IMR-90 (cell line): ENCODE measurements at regions not wholly inside any gene's neighbourhood (a gene's known extent, or its start where the extent isn't known, plus 50 kb on each side); places are given as distances from the start of the nearest gene placed in this dataset.

Source experiments
- ATAC-seq: fragments of 200-7000 bp; cut with Tn5 transposase; 2 replicates; pipeline ENCODE4 v1.9.1; 2020; ENCODE audit warnings: low read depth, mild to moderate bottlenecking, moderate library complexity
- BruUV-seq: library from RNA; stranded (reverse); fragments of 400-500 nt; replicated peaks from 2 replicates; lab custom pipeline; 2021; lab: Mats Ljungman, UMichigan
- CTCF ChIA-PET: fragments of 300-600 bp; formaldehyde crosslinking; extraction: SDS; loops from one replicate; lab custom pipeline; 2021; ENCODE audit warnings: antibody characterized with exemption; lab: Yijun Ruan, JAX
- POLR2A ChIA-PET: fragments of 300-600 bp; sonication (Branson Sonifier 250); formaldehyde crosslinking; loops from one replicate; lab custom pipeline; 2022; ENCODE audit warnings: antibody characterized with exemption; ENCODE audit not compliant: unreplicated experiment; lab: Charles Lee
- DNase-seq: peaks from one replicate; pipeline ENCODE4 v3.0.0; 2013
- H2AFZ ChIP-seq: replicated peaks from 2 replicates; pipeline ENCODE3; 2013; ENCODE audit warnings: low read length, mild to moderate bottlenecking; ENCODE audit not compliant: poor library complexity
- H2AK5ac ChIP-seq: 2 replicates; pipeline ENCODE4 v1.6.1; 2013; ENCODE audit warnings: low read depth, low read length, inconsistent platforms
- H2AK9ac ChIP-seq: replicated peaks from 2 replicates; pipeline ENCODE3; 2013; ENCODE audit warnings: mild to moderate bottlenecking, low read depth, low read length, moderate library complexity; ENCODE audit not compliant: poor library complexity
- H2BK120ac ChIP-seq: 2 replicates; pipeline ENCODE4 v1.6.1; 2013; ENCODE audit warnings: low read depth, low read length, inconsistent platforms
- H2BK15ac ChIP-seq: 3 replicates; pipeline ENCODE4 v1.6.1; 2013; ENCODE audit warnings: low read depth, low read length, inconsistent platforms
- H2BK20ac ChIP-seq: 2 replicates; pipeline ENCODE4 v1.6.1; 2013; ENCODE audit warnings: low read depth, mild to moderate bottlenecking, inconsistent platforms, low read length, moderate library complexity
- H2BK5ac ChIP-seq: 2 replicates; pipeline ENCODE4 v1.6.1; 2013; ENCODE audit warnings: mild to moderate bottlenecking, low read depth, low read length, inconsistent platforms; ENCODE audit not compliant: poor library complexity, severe bottlenecking
- H3K14ac ChIP-seq: replicated peaks from 2 replicates; pipeline ENCODE4 v1.6.1; 2013; ENCODE audit warnings: low read depth, low read length, inconsistent platforms
- H3K18ac ChIP-seq: 2 replicates; pipeline ENCODE4 v1.6.1; 2013; ENCODE audit warnings: low read depth, low read length, control low read depth
- H3K23ac ChIP-seq: 2 replicates; pipeline ENCODE4 v1.6.1; 2013; ENCODE audit warnings: low read depth, low read length, inconsistent platforms
- H3K27ac ChIP-seq: 2 replicates; pipeline ENCODE4 v1.5.1; 2013; ENCODE audit warnings: mild to moderate bottlenecking, control low read depth, low read length; ENCODE audit not compliant: insufficient read depth
- H3K27me3 ChIP-seq: 2 replicates; pipeline ENCODE4 v1.6.1; 2013; ENCODE audit warnings: low read length; ENCODE audit not compliant: control insufficient read depth, insufficient read depth
- H3K36me3 ChIP-seq: 2 replicates; pipeline ENCODE4 v1.6.1; 2013; ENCODE audit warnings: low read length, mixed read lengths; ENCODE audit not compliant: control insufficient read depth, insufficient read depth
- H3K4ac ChIP-seq: 2 replicates; pipeline ENCODE4 v1.6.1; 2013; ENCODE audit warnings: low read depth, low read length, inconsistent platforms
- H3K4me1 ChIP-seq: 2 replicates; pipeline ENCODE4 v1.6.1; 2013; ENCODE audit warnings: low read length, mixed read lengths; ENCODE audit not compliant: control insufficient read depth, insufficient read depth
- H3K4me2 ChIP-seq: 2 replicates; pipeline ENCODE4 v1.6.1; 2013; ENCODE audit warnings: low read depth, mild to moderate bottlenecking, control low read depth, low read length, moderate library complexity
- H3K4me3 ChIP-seq: 2 replicates; pipeline ENCODE4 v1.5.1; 2013; ENCODE audit warnings: low read depth, mild to moderate bottlenecking, control low read depth, low read length, moderate library complexity; ENCODE audit not compliant: insufficient read depth
- H3K56ac ChIP-seq: 2 replicates; pipeline ENCODE4 v1.6.1; 2013; ENCODE audit warnings: low read length, inconsistent platforms; ENCODE audit not compliant: insufficient read depth; ENCODE audit errors: extremely low read depth
- H3K79me1 ChIP-seq, 2 experiments: 2 replicates each; pipeline ENCODE4 v1.6.1; 2013; ENCODE audit warnings: low read length in 2 of 2, inconsistent platforms in 1 of 2, low read depth in 1 of 2
- H3K9ac ChIP-seq: 2 replicates; pipeline ENCODE4 v1.6.1; 2013; ENCODE audit warnings: low read depth, low read length, control low read depth
- H3K9me1 ChIP-seq: 2 replicates; pipeline ENCODE4 v1.6.1; 2013; ENCODE audit warnings: low read length, inconsistent platforms; ENCODE audit not compliant: insufficient read depth
- H3K9me3 ChIP-seq: 2 replicates; pipeline ENCODE4 v1.6.1; 2013; ENCODE audit warnings: low read length; ENCODE audit not compliant: control insufficient read depth, insufficient read depth
- H4K20me1 ChIP-seq: 2 replicates; pipeline ENCODE4 v1.6.1; 2013; ENCODE audit warnings: low read length, inconsistent platforms; ENCODE audit not compliant: insufficient read depth
- H4K5ac ChIP-seq: 2 replicates; pipeline ENCODE4 v1.6.1; 2013; ENCODE audit warnings: mild to moderate bottlenecking, low read depth, low read length, control low read depth
- H4K8ac ChIP-seq, 2 experiments: 2 replicates each; pipeline ENCODE4 v1.6.1; 2013; ENCODE audit warnings: low read depth in 2 of 2, low read length in 2 of 2, control low read depth in 1 of 2, inconsistent platforms in 1 of 2
- H4K91ac ChIP-seq: 2 replicates; pipeline ENCODE4 v1.6.1; 2013; ENCODE audit warnings: low read depth, low read length, inconsistent platforms; ENCODE audit not compliant: insufficient read depth
- BHLHE40 ChIP-seq: fragments of 150-350 bp; IDR thresholded peaks from 2 replicates; pipeline ENCODE4 v1.6.1; 2016; ENCODE audit warnings: mild to moderate bottlenecking, low read depth, low read length
- CEBPB ChIP-seq: IDR thresholded peaks from 2 replicates; pipeline ENCODE4 v1.6.1; 2012; ENCODE audit warnings: low read depth, low read length, improper control_type of control experiment
- CHD1 ChIP-seq: IDR thresholded peaks from 2 replicates; pipeline ENCODE4 v1.6.1; 2012; ENCODE audit warnings: low read depth, low read length, improper control_type of control experiment
- CTCF ChIP-seq: conservative IDR thresholded peaks from 2 replicates; pipeline ENCODE4 v1.5.1; 2012; ENCODE audit warnings: mild to moderate bottlenecking, low read depth, low read length, improper control_type of control experiment
- ELK1 ChIP-seq: fragments of 150-350 bp; IDR thresholded peaks from 2 replicates; pipeline ENCODE4 v1.6.1; 2016; ENCODE audit warnings: low read depth, mild to moderate bottlenecking, low read length, moderate library complexity, borderline replicate concordance
- MAZ ChIP-seq: IDR thresholded peaks from 2 replicates; pipeline ENCODE4 v1.6.1; 2012; ENCODE audit warnings: low read depth, mild to moderate bottlenecking, low read length, improper control_type of control experiment, moderate library complexity, borderline replicate concordance
- POLR2A ChIP-seq: IDR thresholded peaks from 2 replicates; pipeline ENCODE4 v1.6.1; 2012; ENCODE audit warnings: mild to moderate bottlenecking, low read depth, low read length
- RFX5 ChIP-seq: IDR thresholded peaks from 2 replicates; pipeline ENCODE4 v1.8.0; 2012; ENCODE audit warnings: low read depth, mild to moderate bottlenecking, low read length, moderate library complexity
- SMC3 ChIP-seq: fragments of 150-350 bp; IDR thresholded peaks from 2 replicates; pipeline ENCODE4 v1.6.1; 2016; ENCODE audit warnings: low read depth, mild to moderate bottlenecking, antibody characterized with exemption, low read length, moderate library complexity
- USF2 ChIP-seq: fragments of 150-350 bp; IDR thresholded peaks from 2 replicates; pipeline ENCODE4 v1.6.1; 2017; ENCODE audit warnings: mild to moderate bottlenecking, antibody characterized with exemption, low read length, low read depth
- WGBS, 2 experiments: methylation state at CpG; one replicate each; pipeline versions ENCODE4 v1.1.5 to v1.1.7; 2013; ENCODE audit warnings: missing lambda C conversion rate in 2 of 2; ENCODE audit not compliant: insufficient read length in 1 of 2; ENCODE audit errors: extremely low coverage in 2 of 2; 5-methylcytosine and 5-hydroxymethylcytosine counted together
- dilution Hi-C: fragments of 300-500 bp; cut with HindIII; formaldehyde crosslinking; loops from one replicate; pipeline ENCODE4 v1.14.3; 2018; ENCODE audit warnings: low sequenced_read_pairs; ENCODE audit not compliant: unreplicated experiment
- in situ Hi-C: fragments of 300-500 bp; cut with MboI; formaldehyde crosslinking; loops from 3 replicates; pipeline ENCODE4 v1.14.3; 2019; ENCODE audit warnings: low sequenced_read_pairs, inconsistent platforms, mixed read lengths
- intact Hi-C: fragments of 100-400 bp; cut with micrococcal nuclease; formaldehyde crosslinking; loops from 2 replicates; pipeline ENCODE4 v1.10.0; 2022

GRCh38 chr16:88293097-88293496, 89.7 kb upstream of the ZNF469 start:
- intact Hi-C loops, result no loop called here
- Histone ChIP-seq H2AK5ac (peak overlapping the region; percentile 65), H3K4me1 (peaks cover 2% of the 10 kb centered on the region), H3K4ac (no peak overlapping the region), H2AFZ (no peak overlapping the region), H2BK15ac (no peak overlapping the region), H2BK120ac (no peak overlapping the region), H3K4me2 (no peak overlapping the region), H3K36me3 (no peaks in the 10 kb centered on the region), H3K79me1 (peaks cover 0 to 3% of the 10 kb centered on the region in 2 experiments; a peak in 1 of 4 replicates), H3K23ac (no peak overlapping the region), H2BK5ac (peak overlapping the region; percentile 52), H3K56ac (no peak overlapping the region), H4K20me1 (no peaks in the 10 kb centered on the region), H4K8ac (no peak overlapping the region), H3K9me1 (peaks cover 7% of the 10 kb centered on the region), H3K27me3 (no peaks in the 10 kb centered on the region), H3K4me3 (no peak overlapping the region), H3K14ac (no peak overlapping the region), H2BK20ac (no peak overlapping the region), H4K5ac (no peak overlapping the region), H3K27ac (no peak overlapping the region), H3K18ac (no peak overlapping the region), H4K91ac (no peak overlapping the region), H3K9ac (no peak overlapping the region), H3K9me3 (no peaks in the 10 kb centered on the region; the same call in none of the 2 replicates), H2AK9ac (no peak overlapping the region)
- ChIA-PET CTCF (no interaction called here), POLR2A (no interaction called here)
- dilution Hi-C loops, result no loop called here
- no peak for TF ChIP-seq SMC3
- TF ChIP-seq MAZ, result no peak
- TF ChIP-seq CTCF, result no peak
- no peak for TF ChIP-seq POLR2A
- no peak for TF ChIP-seq BHLHE40
- TF ChIP-seq RFX5, result no peak
- no peak for TF ChIP-seq CEBPB
- no peak for TF ChIP-seq USF2
- no peak for TF ChIP-seq ELK1
- TF ChIP-seq CHD1, result no peak
- DNase-seq, result no peak
- in situ Hi-C loops, result no loop called here
- no TSS peak for BruUV-seq
- no peak for ATAC-seq
- WGBS, 2 experiments, result 95 to 100% methylated on average over 2 to 4 of the region's 4 CpGs
